ENCODE measurements at regions not wholly inside any gene's neighbourhood (a gene's known extent, or its start where the extent isn't known, plus 50 kb on each side); places are given as distances from the start of the nearest gene placed in this dataset.

DNA sequence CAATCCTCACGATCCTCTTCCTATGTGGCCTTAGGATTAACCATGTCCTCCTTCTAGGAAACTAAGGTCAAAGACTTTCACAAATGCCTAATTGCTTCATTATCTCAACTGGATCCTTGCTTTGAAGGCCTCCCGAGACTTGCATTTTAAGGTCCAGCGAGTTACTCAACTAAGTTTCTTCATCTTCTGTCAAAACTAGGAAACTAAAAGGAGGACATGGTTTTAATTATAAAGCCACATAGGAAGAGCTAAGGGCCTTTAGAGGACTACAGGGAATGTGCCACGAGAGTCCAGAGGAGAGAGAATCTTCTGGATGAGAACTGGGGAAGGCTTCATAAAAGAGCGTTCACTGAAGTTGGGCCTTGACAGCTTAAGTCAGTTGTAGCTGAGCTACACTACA, 87.8 kb upstream of the LPP start:
- DNase-seq (ENCODE audit: low read depth) = no peak

DNA sequence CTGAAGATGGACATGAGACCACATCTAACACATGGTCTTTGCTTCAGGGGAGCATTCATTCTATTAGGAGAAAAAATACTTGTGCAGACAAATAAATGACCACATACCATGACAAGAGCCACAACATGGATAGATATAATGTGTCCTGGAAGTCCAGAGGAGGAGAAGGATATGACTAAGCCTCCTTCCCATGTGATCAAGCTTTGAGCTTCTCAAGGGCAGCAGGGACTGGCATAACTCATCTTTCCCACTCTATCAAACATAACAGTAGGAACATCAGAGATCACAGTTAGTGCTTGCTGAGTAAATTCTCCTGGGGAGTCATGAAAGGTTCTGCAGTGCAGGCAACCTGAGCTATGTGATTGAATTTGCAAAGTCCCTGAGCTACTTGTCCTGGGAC, 86.0 kb upstream of the LPP start:
- peak; percentile 69 for DNase-seq (ENCODE audit: low read depth)

DNA sequence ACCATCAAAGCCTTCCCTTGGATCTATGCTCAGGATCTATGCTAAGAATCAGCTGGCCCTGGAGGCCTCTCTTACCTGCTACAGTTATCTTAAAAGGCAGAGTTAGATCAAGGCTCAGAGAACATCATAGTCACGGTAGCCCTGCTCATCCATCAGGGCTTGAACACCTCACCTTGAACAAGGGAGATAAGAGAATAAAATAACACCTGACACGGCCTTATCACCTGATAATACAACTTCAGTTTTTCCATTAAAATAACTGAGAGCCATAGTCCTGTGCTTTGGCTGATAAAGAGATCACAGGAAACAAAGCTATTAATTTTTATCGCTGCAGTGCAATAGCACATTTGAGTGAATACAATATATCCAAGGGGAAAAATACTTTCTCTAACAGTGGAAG, 85.6 kb upstream of the LPP start:
- no peak for DNase-seq (ENCODE audit: low read depth)

DNA sequence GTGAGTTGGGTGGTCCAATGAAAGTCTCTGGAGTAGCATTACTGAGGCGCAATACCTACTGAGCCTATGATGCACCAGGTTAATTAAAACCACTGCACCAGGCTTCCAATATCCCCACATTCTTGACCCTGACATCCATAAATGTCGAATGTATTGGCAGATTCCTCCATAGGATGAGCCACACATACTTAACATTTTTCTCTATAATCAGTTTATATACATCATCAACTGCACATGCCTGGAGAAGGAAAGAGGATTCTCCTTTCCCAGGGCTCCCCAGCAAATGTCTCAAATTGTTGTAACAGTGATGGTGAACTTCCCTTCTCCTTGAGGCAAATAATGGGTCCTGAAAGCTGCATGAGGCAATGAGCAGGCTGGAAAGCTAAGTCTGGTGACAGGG, 82.3 kb upstream of the LPP start:
- DNase-seq (ENCODE audit: low read depth) = peak; percentile 70

DNA sequence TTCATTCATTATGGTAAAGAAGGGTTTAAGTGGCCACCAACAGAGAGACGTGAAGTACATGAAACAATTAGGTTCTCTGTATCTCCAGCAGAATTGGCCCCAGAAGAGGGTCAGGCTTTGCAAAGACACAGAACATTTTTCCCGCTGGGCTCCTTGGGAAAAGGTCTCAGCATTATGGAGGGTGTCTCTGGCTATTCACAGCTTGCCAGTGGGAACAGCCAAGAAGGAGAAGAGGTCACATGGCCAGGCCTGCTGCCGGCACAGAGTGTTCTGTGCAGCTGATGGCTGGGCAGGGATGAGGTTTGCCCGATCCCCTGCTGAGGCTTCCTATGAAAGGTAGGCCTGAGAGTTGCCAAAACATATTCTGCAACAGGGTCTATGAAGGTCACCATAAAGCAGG, 77.8 kb upstream of the LPP start:
- DNase-seq (ENCODE audit: low read depth) = no peak

DNA sequence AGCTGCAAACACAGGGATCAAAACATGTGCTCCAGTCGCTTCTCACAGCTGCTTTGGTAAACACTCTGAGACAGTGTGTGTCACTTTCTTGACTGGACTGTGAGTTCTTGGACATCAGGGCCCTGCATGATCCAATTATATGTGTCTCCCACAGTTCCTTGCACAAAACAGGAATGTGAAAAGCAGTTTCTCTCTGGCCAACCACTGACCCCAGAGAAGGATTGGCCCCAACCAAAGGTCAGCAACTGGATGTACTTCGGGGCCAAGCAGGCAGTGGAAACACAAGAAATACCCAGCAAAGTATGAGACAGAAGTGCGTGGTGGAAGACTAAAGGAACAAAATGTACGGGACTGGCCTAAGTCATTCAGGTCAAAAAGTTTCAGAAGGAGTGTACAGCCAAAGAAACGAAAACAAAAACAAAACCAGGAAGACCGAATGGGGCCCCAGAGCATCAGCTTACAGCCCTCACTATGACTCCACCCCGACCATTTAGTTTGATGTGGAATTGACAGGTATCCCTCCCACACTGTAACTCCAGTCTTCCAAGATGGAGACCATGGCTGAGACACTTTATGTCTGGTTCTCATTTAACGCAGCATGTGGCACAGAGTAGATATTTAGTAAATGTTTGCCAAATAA, 76.7 kb upstream of the LPP start:
- DNase-seq (ENCODE audit: low read depth) = no peak

DNA sequence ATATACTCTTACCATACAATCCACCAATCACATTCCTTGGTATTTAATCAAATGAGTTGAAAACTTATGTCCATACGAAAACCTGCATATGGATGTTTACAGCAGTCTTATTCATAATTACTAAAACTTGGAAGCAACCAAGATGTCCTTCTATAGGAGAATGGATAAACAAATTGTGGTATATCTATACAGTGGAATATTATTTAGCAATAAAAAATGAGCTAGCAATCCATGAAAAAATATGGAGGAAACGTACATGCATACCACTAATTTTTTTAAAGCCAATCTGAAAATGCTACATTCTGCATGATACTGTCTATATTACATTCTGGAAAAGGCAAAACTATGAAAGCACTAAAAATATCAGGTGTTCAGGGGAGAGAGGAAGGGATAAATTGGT, 73.9 kb upstream of the LPP start:
- DNase-seq (ENCODE audit: low read depth) = no peak

DNA sequence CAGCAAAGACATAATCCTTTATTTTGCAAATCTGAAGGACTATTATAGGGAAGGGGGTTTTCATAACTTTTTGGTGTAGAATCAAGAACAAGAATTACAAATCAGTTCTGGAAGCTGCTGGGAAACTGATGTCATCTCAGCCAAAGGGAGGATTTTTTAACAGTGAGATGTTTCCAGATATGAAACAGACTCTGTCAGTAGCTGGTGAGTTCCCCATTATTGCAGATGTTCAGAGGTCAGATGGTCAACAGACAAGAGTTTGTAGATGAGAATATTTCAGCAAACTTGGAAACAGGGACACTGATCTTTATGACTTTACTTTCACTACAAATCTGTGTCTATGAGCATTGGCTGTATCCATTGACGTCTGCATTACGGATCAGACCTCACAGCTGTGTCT, 71.9 kb upstream of the LPP start:
- DNase-seq (ENCODE audit: low read depth) = peak; percentile 45

DNA sequence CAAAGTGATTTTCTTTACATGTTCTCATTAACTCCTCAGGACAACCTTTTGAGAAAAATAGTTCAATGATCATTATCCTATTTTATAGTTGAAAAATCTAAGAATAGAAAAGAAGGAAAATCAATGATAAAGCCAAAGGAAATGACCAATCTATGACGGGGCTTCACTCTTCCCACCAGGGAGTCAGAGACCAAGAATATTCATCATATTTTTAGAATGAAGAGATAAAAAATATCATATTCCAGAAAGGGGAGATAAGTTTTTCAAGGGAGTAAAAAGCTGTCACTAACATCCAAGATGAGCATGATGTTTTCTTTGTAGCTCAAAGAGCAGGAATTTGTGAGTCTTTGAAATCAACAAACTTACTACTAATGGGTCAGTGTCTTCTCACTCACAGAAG, 71.5 kb upstream of the LPP start:
- peak; percentile 33 for DNase-seq (ENCODE audit: low read depth)

DNA sequence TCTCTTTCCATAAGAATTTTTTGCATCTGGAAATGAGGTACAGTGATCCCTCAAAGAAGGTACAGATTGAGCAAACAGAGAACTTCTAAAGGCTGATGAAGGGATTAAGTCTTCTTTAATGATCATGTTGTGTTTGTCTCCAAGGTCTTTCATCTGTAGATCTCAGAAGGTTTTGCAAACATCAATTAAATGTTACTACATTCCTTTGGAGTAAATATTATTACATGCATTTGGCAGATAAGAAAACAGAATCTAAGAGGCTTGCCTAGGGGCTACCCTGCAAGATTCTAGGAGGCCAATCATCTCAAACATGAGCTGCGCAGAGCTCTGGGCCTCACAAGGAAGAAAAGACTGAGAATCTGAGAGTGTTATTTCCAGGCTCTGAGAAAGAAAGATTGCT, 70.9 kb upstream of the LPP start:
- DNase-seq (ENCODE audit: low read depth) = no peak

DNA sequence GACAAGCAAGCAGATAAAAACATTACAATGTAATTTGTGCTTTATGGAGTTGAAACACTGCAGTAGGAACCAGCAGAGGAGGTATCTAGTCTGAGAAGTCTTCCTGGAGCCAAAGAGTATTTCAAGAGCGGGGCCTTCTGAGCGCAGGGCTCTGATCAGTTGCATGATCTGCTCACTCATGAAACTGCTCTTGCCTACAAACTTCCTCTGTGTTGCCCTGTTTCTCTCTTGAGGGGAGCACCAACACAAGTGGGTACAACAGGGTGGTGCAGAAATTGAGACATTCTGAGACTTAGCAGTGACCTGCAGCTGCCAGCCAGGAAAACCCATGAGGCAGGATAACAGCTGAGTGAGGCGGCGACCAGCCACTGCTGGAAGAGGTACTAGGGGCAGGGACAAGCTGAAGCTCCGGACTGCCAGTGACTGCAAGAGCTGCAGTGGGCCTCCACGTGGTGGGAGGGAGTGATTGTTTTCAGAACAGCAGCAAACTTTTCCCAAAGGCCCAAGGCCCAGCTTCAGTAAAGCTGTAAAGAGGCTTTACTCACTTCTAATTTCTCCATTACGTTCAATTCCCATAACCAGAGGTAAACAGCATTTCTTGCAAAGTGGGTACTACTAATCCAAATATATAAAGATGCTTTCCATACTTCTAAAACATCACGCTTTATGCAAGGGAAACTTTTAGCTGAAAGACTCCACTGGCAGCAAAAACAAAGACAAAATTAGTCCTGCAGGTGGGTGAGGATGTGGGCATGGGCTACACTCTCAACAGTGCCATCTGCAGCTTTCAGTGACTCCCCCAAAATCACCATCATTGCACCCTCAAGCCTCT, 69.0 kb upstream of the LPP start:
- no peak for DNase-seq (ENCODE audit: low read depth)

DNA sequence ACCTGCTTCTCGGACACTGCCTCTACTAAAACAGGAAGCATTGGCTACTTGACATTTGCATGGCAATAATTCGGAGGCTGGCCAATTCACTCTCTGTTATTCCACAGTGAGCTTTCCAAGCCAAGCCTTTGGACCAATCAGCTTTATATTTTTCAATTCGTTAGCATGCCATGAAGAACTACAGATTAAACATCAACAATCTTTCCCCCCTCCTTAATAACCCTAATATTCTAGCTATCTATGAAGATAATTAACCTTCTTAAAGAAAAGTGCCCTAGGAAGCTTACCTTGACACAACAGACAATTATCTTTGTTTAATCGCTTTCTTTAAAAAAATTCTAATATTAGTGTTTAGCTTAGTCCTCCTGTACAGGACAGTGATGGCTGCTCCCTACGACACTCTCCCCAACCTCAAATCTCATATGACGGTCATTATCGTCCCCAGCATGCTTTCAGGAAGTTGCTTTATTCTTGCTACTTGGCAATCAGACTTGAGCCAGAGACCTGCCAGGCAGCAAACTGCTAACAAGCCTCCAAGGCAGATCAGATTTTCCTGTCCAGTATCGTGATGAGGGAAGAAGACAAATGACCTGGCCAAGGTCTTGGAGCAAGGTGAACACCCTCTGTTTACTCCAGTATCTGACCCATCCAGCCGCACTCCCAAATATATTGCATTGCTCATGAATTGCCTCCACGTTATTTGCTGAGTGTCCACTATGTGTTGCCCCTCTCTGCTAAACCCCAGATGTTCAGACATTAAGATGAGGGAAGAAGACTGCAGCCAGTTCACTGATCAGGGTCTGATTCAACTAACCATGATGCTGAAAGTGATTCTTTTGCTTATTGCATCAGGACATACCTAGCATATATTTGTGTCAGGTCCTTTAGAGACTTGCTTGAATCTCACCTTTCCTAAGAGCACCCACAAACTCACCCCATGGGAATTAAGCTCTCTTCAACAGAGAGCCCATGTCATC, 68.1 kb upstream of the LPP start:
- no peak for DNase-seq (ENCODE audit: low read depth)

DNA sequence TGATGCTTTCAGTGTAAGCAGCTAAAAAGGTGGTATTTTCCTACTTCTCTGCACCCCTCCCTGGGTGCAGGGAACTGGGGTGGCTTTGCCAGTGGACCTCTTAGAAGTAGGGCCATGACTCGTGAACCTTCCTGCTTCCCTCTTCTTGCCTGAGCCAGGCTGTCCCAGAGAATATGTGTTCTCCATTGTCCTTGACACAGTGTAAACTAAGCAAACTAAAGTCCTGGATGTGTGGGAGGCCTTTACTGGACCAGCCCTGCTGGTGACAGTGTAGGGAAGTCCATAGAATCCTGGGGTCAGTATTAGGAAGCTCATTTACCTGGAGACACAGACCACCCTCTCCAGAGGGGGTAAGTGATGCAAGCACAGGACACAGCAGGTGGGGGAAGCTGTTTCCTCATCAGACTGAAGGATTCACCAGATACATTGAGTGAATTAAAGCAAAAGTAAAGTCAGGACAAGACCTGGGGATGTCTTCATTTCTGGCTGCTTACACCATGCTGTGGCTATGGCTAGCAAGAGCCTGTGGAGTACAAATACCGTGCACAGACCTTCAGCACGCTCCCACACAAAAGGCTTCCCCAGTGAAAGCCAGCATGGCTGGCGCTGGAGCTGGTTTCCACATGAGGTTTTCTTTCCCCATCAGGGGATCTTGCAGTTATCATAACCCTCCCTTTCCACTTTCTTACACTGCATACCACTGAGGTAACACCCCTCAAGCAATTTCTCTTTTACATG, 64.8 kb upstream of the LPP start:
- DNase-seq (ENCODE audit: low read depth) = no peak

DNA sequence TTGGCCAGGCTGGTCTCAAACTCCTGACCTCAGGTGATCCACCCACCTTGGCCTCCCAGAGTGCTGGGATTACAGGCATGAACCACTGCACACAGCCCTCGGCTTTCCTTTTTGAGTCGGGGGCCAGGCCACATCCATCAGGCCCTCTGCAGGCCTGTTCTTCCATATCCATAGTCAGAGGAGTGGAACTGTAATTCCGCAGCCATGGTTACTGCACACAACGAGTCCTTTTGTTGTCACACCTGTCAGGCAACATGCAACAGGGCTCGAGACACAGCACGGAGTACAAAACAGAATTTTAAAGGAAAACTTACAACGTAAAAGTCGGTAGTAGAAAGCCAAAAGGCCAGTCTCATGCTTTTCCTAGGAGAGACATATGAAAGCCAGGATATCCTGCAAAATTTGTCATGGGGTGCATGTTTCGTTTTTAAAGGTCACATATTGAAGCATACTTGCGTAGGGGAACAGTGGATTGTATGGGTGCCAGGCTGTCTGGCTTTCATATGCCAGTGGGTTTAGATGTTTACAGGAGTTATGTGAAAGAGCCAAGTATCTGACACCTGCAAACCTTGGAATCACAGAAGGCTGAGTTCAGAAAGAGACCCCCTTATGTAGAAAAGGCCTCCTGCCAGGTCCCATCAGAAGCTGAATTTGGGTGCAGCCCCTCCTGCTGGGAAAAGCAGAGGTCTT, 63.2 kb upstream of the LPP start:
- DNase-seq (ENCODE audit: low read depth) = no peak

DNA sequence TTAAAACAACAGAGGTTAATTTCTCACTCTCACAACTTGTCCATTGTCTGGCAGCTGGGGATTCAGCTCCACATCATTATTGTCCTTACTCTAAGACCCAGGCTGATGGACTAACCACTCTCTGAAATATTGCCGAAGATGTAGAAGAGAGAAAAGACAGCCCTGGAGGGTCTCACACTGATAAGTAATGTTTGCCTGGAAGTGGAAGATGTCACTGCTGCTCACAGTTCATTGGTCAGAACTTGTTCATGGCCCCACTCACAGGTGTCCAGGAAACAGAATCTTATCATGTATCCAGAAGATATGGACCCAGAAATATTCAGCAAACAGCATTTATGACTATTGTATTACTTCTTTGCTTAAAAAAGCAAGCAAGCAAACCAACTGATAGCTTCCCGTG, 62.2 kb upstream of the LPP start:
- DNase-seq (ENCODE audit: low read depth) = no peak

DNA sequence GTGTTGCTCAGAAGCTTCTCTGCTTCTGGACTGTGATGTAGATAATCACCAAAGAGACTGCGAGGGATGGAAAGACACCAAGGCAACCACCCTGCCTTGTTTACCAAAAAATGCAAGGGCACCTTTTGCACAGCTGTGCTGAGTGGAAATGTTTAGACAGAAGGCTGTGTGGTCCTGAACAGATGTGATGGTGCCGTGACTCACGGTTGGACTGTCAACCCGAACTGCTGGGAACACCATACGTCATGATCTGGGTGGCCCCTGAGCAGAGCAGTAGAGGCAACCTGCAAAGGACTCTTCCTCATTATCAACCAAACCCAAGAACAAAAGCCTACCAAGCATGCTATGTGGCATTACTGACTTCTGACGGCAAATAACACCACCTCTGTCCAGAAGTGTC, 61.3 kb upstream of the LPP start:
- no peak for DNase-seq (ENCODE audit: low read depth)

DNA sequence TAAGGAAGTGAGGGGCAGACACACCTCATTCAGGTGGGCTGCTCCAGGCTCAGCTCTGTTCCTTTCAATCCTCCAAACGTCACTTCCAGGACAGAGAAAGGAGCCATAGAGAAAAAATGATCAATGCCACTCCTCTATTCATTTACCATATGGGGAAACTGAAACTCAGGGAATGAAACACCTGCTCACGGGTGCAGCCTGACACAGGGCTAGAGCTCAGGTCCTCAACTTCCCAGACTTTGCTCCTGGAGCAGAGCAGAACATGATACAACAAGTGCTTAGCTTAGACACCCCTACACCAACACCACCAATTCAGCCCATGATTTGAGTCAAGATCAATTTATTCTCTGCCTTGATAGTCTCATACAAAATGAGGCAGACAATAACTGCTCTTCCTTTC, 58.5 kb upstream of the LPP start:
- no peak for DNase-seq (ENCODE audit: low read depth)

DNA sequence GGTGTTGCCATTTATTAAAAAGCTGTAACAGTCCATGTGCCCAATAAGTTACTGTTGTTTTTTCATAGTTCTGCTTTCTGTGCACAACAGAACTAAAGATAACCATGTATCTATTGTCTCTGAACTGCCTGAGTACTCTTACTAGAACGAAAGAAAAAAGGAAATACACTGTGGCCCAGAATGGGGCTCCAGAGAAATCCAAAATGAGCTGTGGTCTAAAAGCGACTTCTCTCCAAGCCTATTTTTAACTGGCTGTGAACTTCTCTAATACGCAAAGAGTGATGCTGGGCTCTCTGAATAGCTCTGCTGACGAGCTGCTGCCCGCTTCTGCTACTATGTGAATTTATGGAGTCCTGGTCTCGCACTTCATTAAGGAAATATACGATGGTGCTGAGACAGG, 56.2 kb upstream of the LPP start:
- DNase-seq (ENCODE audit: low read depth) = no peak

DNA sequence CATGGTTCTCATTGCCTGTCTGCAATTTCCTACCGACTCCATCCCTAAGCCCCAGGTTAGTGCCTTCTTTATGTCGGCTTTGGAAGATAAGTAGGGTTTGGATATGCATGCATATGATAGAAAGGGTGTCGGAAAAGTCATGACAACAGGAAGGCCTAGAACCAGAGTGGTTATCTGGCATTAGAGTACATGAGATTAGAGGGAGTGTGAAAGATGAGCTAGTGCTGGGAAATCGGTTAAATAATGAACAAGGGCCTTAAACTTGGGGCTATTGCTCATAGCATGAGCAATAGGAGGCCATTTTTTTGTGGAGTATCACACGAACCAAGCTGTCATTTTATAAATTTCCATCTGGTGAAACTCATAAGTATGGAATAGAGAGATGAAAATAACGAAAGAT, 54.0 kb upstream of the LPP start:
- DNase-seq (ENCODE audit: low read depth) = no peak

DNA sequence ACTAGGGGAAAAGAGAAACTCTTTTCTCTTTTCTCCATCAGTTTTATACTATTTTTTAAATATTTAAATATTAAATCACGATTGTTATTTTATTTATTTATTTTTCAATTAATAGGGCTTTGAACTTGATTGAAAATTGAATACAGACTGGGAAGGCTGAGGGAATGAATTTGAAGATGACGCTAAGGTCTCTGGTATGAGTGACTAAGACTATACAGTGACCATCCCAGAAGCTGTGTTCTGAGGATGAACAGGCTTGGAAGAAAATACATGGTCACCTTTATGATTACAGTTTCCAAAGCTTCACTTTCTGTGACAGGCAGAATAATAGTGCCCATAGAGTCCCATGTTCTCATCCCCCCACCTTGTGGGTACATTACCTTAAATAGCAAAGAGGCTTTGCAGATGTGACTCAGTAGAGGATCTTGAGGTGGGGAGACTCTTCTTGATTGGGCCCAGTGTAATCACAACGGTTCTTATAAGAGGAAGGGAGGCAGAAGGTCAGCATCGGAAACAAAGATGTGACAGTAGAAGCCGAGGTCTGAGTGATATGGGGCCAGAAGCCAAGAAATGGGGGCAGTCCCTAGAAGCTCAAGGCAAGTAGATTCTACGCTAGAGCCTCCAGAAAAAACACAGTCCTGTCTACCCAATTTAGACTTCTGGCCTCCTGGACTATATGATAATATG, 51.0 kb upstream of the LPP start:
- no peak for DNase-seq (ENCODE audit: low read depth)

DNA sequence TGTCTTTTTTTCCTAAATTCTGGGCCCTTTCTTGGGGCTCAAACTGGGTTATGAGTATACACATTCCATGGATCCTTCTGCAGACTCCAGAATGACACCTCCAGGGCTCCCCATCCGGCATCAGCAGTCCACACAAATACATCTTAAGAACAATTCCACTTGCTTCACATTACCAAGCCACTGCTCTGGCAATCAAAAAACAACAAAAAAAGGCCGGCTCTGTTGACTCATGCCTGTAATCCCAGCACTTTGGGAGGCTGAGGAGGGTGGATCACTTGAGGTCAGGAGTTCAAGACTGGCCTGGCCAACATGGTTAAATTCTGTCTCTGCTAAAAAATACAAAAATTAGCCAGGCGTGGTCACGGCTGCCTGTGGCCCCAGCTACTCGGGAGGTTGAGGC, 49.9 kb upstream of the LPP start:
- DNase-seq (ENCODE audit: low read depth) = no peak

Measured in HS-5 (cell line).